ENCODE measurements at regions not wholly inside any gene's neighbourhood (a gene's known extent, or its start where the extent isn't known, plus 50 kb on each side); places are given as distances from the start of the nearest gene placed in this dataset.

GRCh38 chr18:11526675-11527074 is 82.7 kb upstream of the SLC35G4 start:
- Histone ChIP-seq H3K9ac (ENCODE audit: low read length in 5 of 5) (no peak overlapping the region), H3K36me3 (ENCODE audit: control insufficient read depth in 5 of 5, insufficient read depth in 5 of 5, low read length in 5 of 5) (no peaks in the 10 kb centered on the region), H3K27me3 (ENCODE audit: control insufficient read depth in 5 of 5, insufficient read depth in 4 of 5, low read length in 5 of 5) (no peaks in the 10 kb centered on the region), H3K9me3 (ENCODE audit: control insufficient read depth in 5 of 5, low read length in 5 of 5) (no peaks in the 10 kb centered on the region), H3K4me1 (ENCODE audit: control insufficient read depth in 5 of 5, insufficient read depth in 5 of 5, low read length in 5 of 5) (peaks cover 0 to 8% (median 0%) of the 10 kb centered on the region in 5 donors), H3K4me3 (ENCODE audit: low read depth in 1 of 5, low read length in 5 of 5) (no peak overlapping the region), H3K27ac (ENCODE audit: low read depth, low read length) (no peak overlapping the region)

- no peak overlapping the region for H3K27ac ChIP-seq (ENCODE audit: low read depth, low read length)
- H3K27me3 ChIP-seq (ENCODE audit: control insufficient read depth in 5 of 5, insufficient read depth in 4 of 5, low read length in 5 of 5), result no peaks in the 10 kb centered on the region
- no peak overlapping the region for H3K9ac ChIP-seq (ENCODE audit: low read length in 5 of 5)
- H3K4me3 ChIP-seq (ENCODE audit: low read depth in 1 of 5, low read length in 5 of 5), result no peak overlapping the region
- H3K9me3 ChIP-seq (ENCODE audit: control insufficient read depth in 5 of 5, low read length in 5 of 5), result no peaks in the 10 kb centered on the region
- H3K4me1 ChIP-seq (ENCODE audit: control insufficient read depth in 5 of 5, insufficient read depth in 5 of 5, low read length in 5 of 5), result no peaks in the 10 kb centered on the region
- H3K36me3 ChIP-seq (ENCODE audit: control insufficient read depth in 5 of 5, insufficient read depth in 5 of 5, low read length in 5 of 5), result no peaks in the 10 kb centered on the region
Measured at GRCh38 chr18:11523804-11524203, 85.6 kb upstream of the SLC35G4 start.

GRCh38 chr18:11522992-11523391 is 86.4 kb upstream of the SLC35G4 start:
- Histone ChIP-seq H3K9me3 (ENCODE audit: control insufficient read depth in 5 of 5, low read length in 5 of 5) (no peaks in the 10 kb centered on the region), H3K36me3 (ENCODE audit: control insufficient read depth in 5 of 5, insufficient read depth in 5 of 5, low read length in 5 of 5) (no peaks in the 10 kb centered on the region), H3K27me3 (ENCODE audit: control insufficient read depth in 5 of 5, insufficient read depth in 4 of 5, low read length in 5 of 5) (no peaks in the 10 kb centered on the region), H3K27ac (ENCODE audit: low read depth, low read length) (no peak overlapping the region), H3K4me1 (ENCODE audit: control insufficient read depth in 5 of 5, insufficient read depth in 5 of 5, low read length in 5 of 5) (no peaks in the 10 kb centered on the region), H3K9ac (ENCODE audit: low read length in 5 of 5) (no peak overlapping the region), H3K4me3 (ENCODE audit: low read depth in 1 of 5, low read length in 5 of 5) (no peak overlapping the region)

DNA sequence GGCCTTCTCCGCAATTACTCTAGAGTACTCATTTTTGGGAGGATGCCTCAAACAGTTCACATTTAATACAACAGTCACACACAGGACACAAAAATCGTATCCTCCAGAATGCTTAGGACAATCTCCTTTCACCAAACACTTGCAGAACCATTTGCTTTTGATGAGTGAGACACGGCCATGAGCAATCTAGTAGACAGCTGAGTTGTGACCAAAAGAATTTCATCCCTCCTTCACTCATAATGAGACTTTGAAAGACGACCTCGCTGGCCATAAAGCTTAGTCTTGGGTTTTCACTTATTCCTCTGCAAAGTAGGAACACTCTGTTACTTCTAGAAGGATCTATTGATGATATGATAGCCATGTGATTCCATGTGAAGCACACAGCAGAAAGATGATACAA is 87.5 kb upstream of the SLC35G4 start:
- no peaks in the 10 kb centered on the region for H3K4me1 ChIP-seq (ENCODE audit: control insufficient read depth in 5 of 5, insufficient read depth in 5 of 5, low read length in 5 of 5)
- no peak overlapping the region for H3K4me3 ChIP-seq (ENCODE audit: low read depth in 1 of 5, low read length in 5 of 5)
- H3K27me3 ChIP-seq (ENCODE audit: control insufficient read depth in 5 of 5, insufficient read depth in 4 of 5, low read length in 5 of 5), result no peaks in the 10 kb centered on the region
- H3K9ac ChIP-seq (ENCODE audit: low read length in 5 of 5), result no peak overlapping the region
- H3K27ac ChIP-seq (ENCODE audit: low read depth, low read length), result no peak overlapping the region
- H3K9me3 ChIP-seq (ENCODE audit: control insufficient read depth in 5 of 5, low read length in 5 of 5), result no peaks in the 10 kb centered on the region
- no peaks in the 10 kb centered on the region for H3K36me3 ChIP-seq (ENCODE audit: control insufficient read depth in 5 of 5, insufficient read depth in 5 of 5, low read length in 5 of 5)

DNA sequence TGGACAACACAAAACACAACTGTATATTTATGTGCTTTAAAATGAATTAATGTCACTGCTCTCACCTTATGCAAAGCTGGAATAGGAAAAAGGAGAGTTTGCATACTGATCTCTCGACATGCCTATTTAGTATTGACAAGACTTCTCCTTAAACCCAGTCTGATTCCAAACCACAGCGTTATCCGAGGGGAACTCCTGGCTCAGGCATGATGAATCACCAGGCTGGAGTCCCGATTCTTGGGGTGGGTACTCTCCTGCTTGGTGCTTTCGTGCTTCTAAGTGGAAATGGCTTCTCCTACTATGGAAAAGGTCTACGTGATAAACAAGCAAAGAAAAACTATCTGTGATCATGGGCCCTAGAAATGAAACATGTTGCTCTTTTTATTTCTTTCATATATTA is 88.9 kb upstream of the SLC35G4 start:
- Histone ChIP-seq H3K9me3 (ENCODE audit: control insufficient read depth in 5 of 5, low read length in 5 of 5) (no peaks in the 10 kb centered on the region), H3K27me3 (ENCODE audit: control insufficient read depth in 5 of 5, insufficient read depth in 4 of 5, low read length in 5 of 5) (no peaks in the 10 kb centered on the region), H3K9ac (ENCODE audit: low read length in 5 of 5) (no peak overlapping the region), H3K36me3 (ENCODE audit: control insufficient read depth in 5 of 5, insufficient read depth in 5 of 5, low read length in 5 of 5) (no peaks in the 10 kb centered on the region), H3K4me1 (ENCODE audit: control insufficient read depth in 5 of 5, insufficient read depth in 5 of 5, low read length in 5 of 5) (no peaks in the 10 kb centered on the region), H3K4me3 (ENCODE audit: low read depth in 1 of 5, low read length in 5 of 5) (no peak overlapping the region), H3K27ac (ENCODE audit: low read depth, low read length) (no peak overlapping the region)

- H3K36me3 ChIP-seq (ENCODE audit: control insufficient read depth in 5 of 5, insufficient read depth in 5 of 5, low read length in 5 of 5), result no peaks in the 10 kb centered on the region
- H3K4me3 ChIP-seq (ENCODE audit: low read depth in 1 of 5, low read length in 5 of 5), result no peak overlapping the region
- no peaks in the 10 kb centered on the region for H3K9me3 ChIP-seq (ENCODE audit: control insufficient read depth in 5 of 5, low read length in 5 of 5)
- H3K27ac ChIP-seq (ENCODE audit: low read depth, low read length), result no peak overlapping the region
- no peak overlapping the region for H3K9ac ChIP-seq (ENCODE audit: low read length in 5 of 5)
- no peaks in the 10 kb centered on the region for H3K4me1 ChIP-seq (ENCODE audit: control insufficient read depth in 5 of 5, insufficient read depth in 5 of 5, low read length in 5 of 5)
- H3K27me3 ChIP-seq (ENCODE audit: control insufficient read depth in 5 of 5, insufficient read depth in 4 of 5, low read length in 5 of 5), result no peaks in the 10 kb centered on the region
Measured at GRCh38 chr18:11518788-11519685, 90.4 kb upstream of the SLC35G4 start.

DNA sequence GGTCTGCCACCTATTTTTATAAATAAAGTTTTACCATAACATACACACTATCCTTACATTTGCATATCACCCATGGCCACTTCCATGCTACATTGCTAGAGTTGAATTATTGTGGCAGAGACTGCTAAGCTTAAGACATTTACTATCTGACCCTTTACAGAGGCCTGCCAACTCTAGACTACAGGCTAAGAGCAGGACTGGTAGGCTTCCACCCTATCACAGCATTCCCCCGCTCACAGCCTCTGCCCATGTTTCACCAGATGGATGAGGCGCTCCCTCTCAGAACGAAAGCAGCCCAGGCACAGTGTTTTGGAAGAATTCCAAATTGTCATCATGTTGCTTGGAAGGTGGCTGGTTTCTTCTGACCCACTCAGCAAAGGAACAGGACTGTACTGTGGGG is 91.7 kb upstream of the SLC35G4 start:
- H3K36me3 ChIP-seq (ENCODE audit: control insufficient read depth in 5 of 5, insufficient read depth in 5 of 5, low read length in 5 of 5), result no peaks in the 10 kb centered on the region
- H3K4me3 ChIP-seq (ENCODE audit: low read depth in 1 of 5, low read length in 5 of 5), result no peak overlapping the region
- peaks cover 0 to 4% (median 0%) of the 10 kb centered on the region in 5 donors for H3K4me1 ChIP-seq (ENCODE audit: control insufficient read depth in 5 of 5, insufficient read depth in 5 of 5, low read length in 5 of 5)
- no peak overlapping the region for H3K27ac ChIP-seq (ENCODE audit: low read depth, low read length)
- no peak overlapping the region for H3K9ac ChIP-seq (ENCODE audit: low read length in 5 of 5)
- no peaks in the 10 kb centered on the region for H3K9me3 ChIP-seq (ENCODE audit: control insufficient read depth in 5 of 5, low read length in 5 of 5)
- H3K27me3 ChIP-seq (ENCODE audit: control insufficient read depth in 5 of 5, insufficient read depth in 4 of 5, low read length in 5 of 5), result no peaks in the 10 kb centered on the region

GRCh38 chr18:11516751-11517503 is 92.5 kb upstream of the SLC35G4 start:
- Histone ChIP-seq H3K36me3 (ENCODE audit: control insufficient read depth in 5 of 5, insufficient read depth in 5 of 5, low read length in 5 of 5) (no peaks in the 10 kb centered on the region), H3K4me1 (ENCODE audit: control insufficient read depth in 5 of 5, insufficient read depth in 5 of 5, low read length in 5 of 5) (peaks cover 0 to 5% (median 0%) of the 10 kb centered on the region in 5 donors), H3K27me3 (ENCODE audit: control insufficient read depth in 5 of 5, insufficient read depth in 4 of 5, low read length in 5 of 5) (no peaks in the 10 kb centered on the region), H3K27ac (ENCODE audit: low read depth, low read length) (no peak overlapping the region), H3K9me3 (ENCODE audit: control insufficient read depth in 5 of 5, low read length in 5 of 5) (no peaks in the 10 kb centered on the region), H3K9ac (ENCODE audit: low read length in 5 of 5) (no peak overlapping the region), H3K4me3 (ENCODE audit: low read depth in 1 of 5, low read length in 5 of 5) (no peak overlapping the region)

DNA sequence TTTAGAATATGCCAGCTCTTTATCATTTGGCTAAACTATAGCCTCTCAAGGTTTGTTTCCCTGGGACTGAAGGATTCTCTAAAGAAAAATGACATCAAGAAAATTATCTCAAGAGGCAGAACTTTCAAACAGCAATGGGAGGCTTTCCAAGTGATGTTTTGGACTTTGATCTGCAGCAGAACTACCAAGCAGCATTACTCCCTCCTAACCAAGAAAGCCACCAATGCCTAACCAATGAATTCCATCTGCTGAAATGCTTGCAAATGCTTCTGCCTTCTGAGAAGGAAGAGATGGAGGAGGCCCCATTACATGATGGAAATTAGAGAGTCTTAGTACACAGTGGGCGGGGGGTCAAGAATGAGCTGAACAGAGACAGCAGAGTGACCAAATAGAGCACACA is 95.1 kb upstream of the SLC35G4 start:
- H3K9ac ChIP-seq (ENCODE audit: low read length in 5 of 5), result no peak overlapping the region
- H3K36me3 ChIP-seq (ENCODE audit: control insufficient read depth in 5 of 5, insufficient read depth in 5 of 5, low read length in 5 of 5), result no peaks in the 10 kb centered on the region

More for the DNA sequence above, 95.1 kb upstream of the SLC35G4 start:
- no peaks in the 10 kb centered on the region for H3K9me3 ChIP-seq (ENCODE audit: control insufficient read depth in 5 of 5, low read length in 5 of 5)
- peaks cover 0 to 5% (median 0%) of the 10 kb centered on the region in 5 donors for H3K4me1 ChIP-seq (ENCODE audit: control insufficient read depth in 5 of 5, insufficient read depth in 5 of 5, low read length in 5 of 5)
- no peaks in the 10 kb centered on the region for H3K27me3 ChIP-seq (ENCODE audit: control insufficient read depth in 5 of 5, insufficient read depth in 4 of 5, low read length in 5 of 5)
- no peak overlapping the region for H3K4me3 ChIP-seq (ENCODE audit: low read depth in 1 of 5, low read length in 5 of 5)
- no peak overlapping the region for H3K27ac ChIP-seq (ENCODE audit: low read depth, low read length)

Measured in subcutaneous abdominal adipose tissue (tissue), 5 donors.